ENCODE measurements at regions not wholly inside any gene's neighbourhood (a gene's known extent, or its start where the extent isn't known, plus 50 kb on each side); places are given as distances from the start of the nearest gene placed in this dataset.

- TF ChIP-seq EZH2 (IDR thresholded peaks at IDR 0.05; ENCODE audit: borderline replicate concordance) (no peak), CTCF (IDR thresholded peaks at IDR 0.05; ENCODE audit: poor library complexity) (no peak)
Measured at GRCh38 chr17:31721291-31722025, 137.6 kb downstream of the COPRS start.

Data from hepatocyte (in vitro differentiated cells).